GM23338 (cell line): ENCODE measurements at regions not wholly inside any gene's neighbourhood (a gene's known extent, or its start where the extent isn't known, plus 50 kb on each side); places are given as distances from the start of the nearest gene placed in this dataset.

ENCODE experiments used
- CREB1 ChIP-seq: fragments of 250-450 bp; sonication (Bioruptor Pico); IDR thresholded peaks from 2 replicates; pipeline ENCODE4 v1.5.0; 2020; ENCODE audit warnings: low read depth, mild to moderate bottlenecking, moderate library complexity
- CTCF ChIP-seq, 2 experiments: fragments of 200-600 bp in 1 of 2; sonication (generic) in 1 of 2; conservative IDR thresholded peaks; 2 replicates each; pipeline versions ENCODE4 v1.5.1 to v1.6.1; 2016 to 2017; ENCODE audit warnings: antibody characterized with exemption in 2 of 2, low read depth in 2 of 2, mild to moderate bottlenecking in 2 of 2, moderate library complexity in 1 of 2
- EZH2 ChIP-seq: fragments of 200-600 bp; sonication (generic); IDR thresholded peaks from one replicate; pipeline ENCODE4 v1.8.0; 2017; ENCODE audit warnings: antibody characterized with exemption, mild to moderate bottlenecking, low read depth; ENCODE audit not compliant: unreplicated experiment
- EZH2phosphoT487 ChIP-seq: fragments of 200-600 bp; sonication (generic); IDR thresholded peaks from one replicate; pipeline ENCODE4 v1.8.1; 2018; ENCODE audit warnings: antibody characterized with exemption; ENCODE audit not compliant: unreplicated experiment
- JUNB ChIP-seq: IDR thresholded peaks from one replicate; pipeline ENCODE4 v1.6.1; 2016; ENCODE audit warnings: antibody characterized with exemption; ENCODE audit not compliant: unreplicated experiment
- POLR2AphosphoS5 ChIP-seq: IDR thresholded peaks from 2 replicates; pipeline ENCODE4 v1.6.1; 2016; ENCODE audit warnings: antibody characterized with exemption, low read depth
- ZNF114 ChIP-seq: fragments of 250-450 bp; sonication (Bioruptor Pico); IDR thresholded peaks from 2 replicates; pipeline ENCODE4 v1.5.0; 2020; ENCODE audit warnings: mild to moderate bottlenecking, moderate library complexity
- TF ChIP-seq, protein P1 (sequence below): IDR thresholded peaks from one replicate; pipeline ENCODE4 v1.6.1; 2018; ENCODE audit warnings: antibody characterized with exemption; ENCODE audit not compliant: unreplicated experiment
- TF ChIP-seq, protein P2 (sequence below): fragments of 250-450 bp; sonication (Bioruptor Pico); IDR thresholded peaks from 2 replicates; pipeline ENCODE4 v1.5.0; 2020; ENCODE audit warnings: mild to moderate bottlenecking, moderate library complexity

GRCh38 chr5:115435778-115436712 is 108.5 kb downstream of the FEM1C start:
- no peak for TF ChIP-seq POLR2AphosphoS5
- TF ChIP-seq CTCF (conservative IDR thresholded peaks at IDR 0.05; ENCODE audit: low read depth in 2 of 2): no peak
- TF ChIP-seq EZH2phosphoT487: no peak
- TF ChIP-seq, protein P1, sequence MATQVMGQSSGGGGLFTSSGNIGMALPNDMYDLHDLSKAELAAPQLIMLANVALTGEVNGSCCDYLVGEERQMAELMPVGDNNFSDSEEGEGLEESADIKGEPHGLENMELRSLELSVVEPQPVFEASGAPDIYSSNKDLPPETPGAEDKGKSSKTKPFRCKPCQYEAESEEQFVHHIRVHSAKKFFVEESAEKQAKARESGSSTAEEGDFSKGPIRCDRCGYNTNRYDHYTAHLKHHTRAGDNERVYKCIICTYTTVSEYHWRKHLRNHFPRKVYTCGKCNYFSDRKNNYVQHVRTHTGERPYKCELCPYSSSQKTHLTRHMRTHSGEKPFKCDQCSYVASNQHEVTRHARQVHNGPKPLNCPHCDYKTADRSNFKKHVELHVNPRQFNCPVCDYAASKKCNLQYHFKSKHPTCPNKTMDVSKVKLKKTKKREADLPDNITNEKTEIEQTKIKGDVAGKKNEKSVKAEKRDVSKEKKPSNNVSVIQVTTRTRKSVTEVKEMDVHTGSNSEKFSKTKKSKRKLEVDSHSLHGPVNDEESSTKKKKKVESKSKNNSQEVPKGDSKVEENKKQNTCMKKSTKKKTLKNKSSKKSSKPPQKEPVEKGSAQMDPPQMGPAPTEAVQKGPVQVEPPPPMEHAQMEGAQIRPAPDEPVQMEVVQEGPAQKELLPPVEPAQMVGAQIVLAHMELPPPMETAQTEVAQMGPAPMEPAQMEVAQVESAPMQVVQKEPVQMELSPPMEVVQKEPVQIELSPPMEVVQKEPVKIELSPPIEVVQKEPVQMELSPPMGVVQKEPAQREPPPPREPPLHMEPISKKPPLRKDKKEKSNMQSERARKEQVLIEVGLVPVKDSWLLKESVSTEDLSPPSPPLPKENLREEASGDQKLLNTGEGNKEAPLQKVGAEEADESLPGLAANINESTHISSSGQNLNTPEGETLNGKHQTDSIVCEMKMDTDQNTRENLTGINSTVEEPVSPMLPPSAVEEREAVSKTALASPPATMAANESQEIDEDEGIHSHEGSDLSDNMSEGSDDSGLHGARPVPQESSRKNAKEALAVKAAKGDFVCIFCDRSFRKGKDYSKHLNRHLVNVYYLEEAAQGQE: no peak
- TF ChIP-seq EZH2: no peak
- TF ChIP-seq, protein P2, sequence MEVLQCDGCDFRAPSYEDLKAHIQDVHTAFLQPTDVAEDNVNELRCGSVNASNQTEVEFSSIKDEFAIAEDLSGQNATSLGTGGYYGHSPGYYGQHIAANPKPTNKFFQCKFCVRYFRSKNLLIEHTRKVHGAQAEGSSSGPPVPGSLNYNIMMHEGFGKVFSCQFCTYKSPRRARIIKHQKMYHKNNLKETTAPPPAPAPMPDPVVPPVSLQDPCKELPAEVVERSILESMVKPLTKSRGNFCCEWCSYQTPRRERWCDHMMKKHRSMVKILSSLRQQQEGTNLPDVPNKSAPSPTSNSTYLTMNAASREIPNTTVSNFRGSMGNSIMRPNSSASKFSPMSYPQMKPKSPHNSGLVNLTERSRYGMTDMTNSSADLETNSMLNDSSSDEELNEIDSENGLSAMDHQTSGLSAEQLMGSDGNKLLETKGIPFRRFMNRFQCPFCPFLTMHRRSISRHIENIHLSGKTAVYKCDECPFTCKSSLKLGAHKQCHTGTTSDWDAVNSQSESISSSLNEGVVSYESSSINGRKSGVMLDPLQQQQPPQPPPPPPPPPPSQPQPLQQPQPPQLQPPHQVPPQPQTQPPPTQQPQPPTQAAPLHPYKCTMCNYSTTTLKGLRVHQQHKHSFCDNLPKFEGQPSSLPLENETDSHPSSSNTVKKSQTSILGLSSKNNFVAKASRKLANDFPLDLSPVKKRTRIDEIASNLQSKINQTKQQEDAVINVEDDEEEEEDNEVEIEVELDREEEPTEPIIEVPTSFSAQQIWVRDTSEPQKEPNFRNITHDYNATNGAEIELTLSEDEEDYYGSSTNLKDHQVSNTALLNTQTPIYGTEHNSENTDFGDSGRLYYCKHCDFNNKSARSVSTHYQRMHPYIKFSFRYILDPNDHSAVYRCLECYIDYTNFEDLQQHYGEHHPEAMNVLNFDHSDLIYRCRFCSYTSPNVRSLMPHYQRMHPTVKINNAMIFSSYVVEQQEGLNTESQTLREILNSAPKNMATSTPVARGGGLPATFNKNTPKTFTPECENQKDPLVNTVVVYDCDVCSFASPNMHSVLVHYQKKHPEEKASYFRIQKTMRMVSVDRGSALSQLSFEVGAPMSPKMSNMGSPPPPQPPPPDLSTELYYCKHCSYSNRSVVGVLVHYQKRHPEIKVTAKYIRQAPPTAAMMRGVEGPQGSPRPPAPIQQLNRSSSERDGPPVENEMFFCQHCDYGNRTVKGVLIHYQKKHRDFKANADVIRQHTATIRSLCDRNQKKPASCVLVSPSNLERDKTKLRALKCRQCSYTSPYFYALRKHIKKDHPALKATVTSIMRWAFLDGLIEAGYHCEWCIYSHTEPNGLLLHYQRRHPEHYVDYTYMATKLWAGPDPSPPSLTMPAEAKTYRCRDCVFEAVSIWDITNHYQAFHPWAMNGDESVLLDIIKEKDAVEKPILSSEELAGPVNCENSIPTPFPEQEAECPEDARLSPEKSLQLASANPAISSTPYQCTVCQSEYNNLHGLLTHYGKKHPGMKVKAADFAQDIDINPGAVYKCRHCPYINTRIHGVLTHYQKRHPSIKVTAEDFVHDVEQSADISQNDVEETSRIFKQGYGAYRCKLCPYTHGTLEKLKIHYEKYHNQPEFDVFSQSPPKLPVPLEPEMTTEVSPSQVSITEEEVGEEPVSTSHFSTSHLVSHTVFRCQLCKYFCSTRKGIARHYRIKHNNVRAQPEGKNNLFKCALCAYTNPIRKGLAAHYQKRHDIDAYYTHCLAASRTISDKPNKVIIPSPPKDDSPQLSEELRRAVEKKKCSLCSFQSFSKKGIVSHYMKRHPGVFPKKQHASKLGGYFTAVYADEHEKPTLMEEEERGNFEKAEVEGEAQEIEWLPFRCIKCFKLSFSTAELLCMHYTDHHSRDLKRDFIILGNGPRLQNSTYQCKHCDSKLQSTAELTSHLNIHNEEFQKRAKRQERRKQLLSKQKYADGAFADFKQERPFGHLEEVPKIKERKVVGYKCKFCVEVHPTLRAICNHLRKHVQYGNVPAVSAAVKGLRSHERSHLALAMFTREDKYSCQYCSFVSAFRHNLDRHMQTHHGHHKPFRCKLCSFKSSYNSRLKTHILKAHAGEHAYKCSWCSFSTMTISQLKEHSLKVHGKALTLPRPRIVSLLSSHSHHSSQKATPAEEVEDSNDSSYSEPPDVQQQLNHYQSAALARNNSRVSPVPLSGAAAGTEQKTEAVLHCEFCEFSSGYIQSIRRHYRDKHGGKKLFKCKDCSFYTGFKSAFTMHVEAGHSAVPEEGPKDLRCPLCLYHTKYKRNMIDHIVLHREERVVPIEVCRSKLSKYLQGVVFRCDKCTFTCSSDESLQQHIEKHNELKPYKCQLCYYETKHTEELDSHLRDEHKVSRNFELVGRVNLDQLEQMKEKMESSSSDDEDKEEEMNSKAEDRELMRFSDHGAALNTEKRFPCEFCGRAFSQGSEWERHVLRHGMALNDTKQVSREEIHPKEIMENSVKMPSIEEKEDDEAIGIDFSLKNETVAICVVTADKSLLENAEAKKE (CRISPR knock-in tag): no peak
- no peak for TF ChIP-seq JUNB
- no peak for TF ChIP-seq CREB1
- TF ChIP-seq ZNF114: no peak
